ENCODE measurements at regions not wholly inside any gene's neighbourhood (a gene's known extent, or its start where the extent isn't known, plus 50 kb on each side); places are given as distances from the start of the nearest gene placed in this dataset.

GRCh38 chr12:125283521-125283920 is 218.3 kb downstream of the AACS start:
- no peak for TF ChIP-seq EZH2 (IDR thresholded peaks at IDR 0.05; ENCODE audit: borderline replicate concordance, insufficient read depth, low read depth, low read length, poor library complexity, severe bottlenecking)
- TF ChIP-seq CTCF (IDR thresholded peaks at IDR 0.05), result no peak

All from B cell (primary cell).